DMS114 treated with DMSO at 0.1 percent for 48 hours (cell line): ENCODE measurements at regions not wholly inside any gene's neighbourhood (a gene's known extent, or its start where the extent isn't known, plus 50 kb on each side); places are given as distances from the start of the nearest gene placed in this dataset.

Source experiments
- DNase-seq: peaks from one replicate; lab custom pipeline; 2025; ENCODE audit not compliant: unreplicated experiment; lab: John Stamatoyannopoulos, UW

GRCh38 chr17:72487731-72488494, 367.1 kb downstream of the SOX9 start:
- no peak for DNase-seq

GRCh38 chr17:72488555-72489271, 367.9 kb downstream of the SOX9 start:
- DNase-seq: no peak

DNA sequence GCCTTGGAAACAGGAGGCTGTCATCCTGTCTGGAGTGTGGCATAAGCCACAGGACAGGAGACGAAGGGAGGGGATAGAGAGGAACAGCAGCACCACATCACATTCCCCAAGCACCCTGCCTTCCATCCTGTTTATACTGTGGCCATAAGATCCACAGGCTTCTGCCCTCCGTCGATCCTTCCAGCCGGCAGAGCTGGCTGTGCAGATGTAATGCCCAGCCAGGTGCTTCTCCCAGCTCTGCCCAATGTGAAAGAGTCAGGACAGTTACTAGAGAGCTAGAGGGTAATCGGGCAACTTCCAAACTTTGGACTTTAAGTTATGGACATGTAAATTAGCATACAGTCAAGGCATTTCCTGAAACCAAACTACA, 368.4 kb downstream of the SOX9 start:
- no peak for DNase-seq

DNA sequence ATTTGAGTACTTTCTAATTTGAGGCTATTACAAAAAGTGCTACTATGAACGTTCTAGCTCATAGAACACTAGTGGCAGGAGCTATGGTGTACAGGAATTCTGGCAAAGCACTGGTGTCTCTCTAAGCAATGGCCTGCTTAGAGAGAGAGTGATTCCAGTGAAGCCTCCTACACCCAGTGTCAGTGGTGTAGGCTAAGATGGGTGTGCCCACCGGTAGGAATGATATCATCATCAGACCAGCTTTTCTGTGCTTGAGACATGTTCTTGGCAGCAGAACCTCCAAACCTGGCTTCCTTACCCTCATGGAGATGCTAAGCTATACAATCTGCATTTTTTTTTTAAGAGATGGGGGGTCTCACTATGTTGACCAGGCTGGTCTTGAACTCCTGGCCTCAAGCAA, 370.3 kb downstream of the SOX9 start:
- no peak for DNase-seq

DNA sequence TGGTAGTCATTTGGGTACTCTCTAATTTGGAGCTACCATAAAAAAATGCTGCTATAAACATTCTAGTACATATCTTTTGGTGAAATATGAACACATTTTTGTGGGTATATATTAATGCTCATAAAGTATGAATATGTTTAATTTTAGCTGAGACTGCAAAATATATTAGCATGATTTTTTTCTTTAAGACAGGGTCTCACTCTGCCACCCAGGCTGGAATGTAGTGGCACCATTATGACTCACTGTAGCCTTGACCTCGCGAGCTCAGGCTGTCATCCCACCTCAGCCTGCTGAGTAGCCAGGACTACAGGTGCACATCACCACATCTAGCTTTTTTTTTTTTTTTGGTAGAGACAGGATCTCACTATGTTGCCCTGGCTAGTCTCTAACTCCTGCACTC, 371.7 kb downstream of the SOX9 start:
- DNase-seq: no peak

DNA sequence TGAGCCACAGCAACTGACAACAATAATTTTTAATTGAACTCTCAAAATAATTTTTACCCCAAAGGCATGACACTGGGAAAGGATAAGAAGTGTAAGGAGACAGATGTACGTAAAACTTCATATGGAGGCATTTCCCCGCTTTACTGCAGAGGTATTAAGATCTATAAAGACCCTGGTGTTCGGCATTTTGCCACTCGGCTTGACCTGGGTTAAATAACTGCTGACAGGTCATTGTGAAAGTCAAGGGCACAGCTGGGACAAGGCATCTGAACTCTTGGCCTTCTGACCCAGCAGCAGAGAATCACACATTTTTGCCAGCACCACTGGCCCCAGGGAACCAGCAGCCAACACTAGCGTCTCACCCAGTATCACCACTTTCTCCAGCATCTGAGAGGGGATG, 372.1 kb downstream of the SOX9 start:
- no peak for DNase-seq

DNA sequence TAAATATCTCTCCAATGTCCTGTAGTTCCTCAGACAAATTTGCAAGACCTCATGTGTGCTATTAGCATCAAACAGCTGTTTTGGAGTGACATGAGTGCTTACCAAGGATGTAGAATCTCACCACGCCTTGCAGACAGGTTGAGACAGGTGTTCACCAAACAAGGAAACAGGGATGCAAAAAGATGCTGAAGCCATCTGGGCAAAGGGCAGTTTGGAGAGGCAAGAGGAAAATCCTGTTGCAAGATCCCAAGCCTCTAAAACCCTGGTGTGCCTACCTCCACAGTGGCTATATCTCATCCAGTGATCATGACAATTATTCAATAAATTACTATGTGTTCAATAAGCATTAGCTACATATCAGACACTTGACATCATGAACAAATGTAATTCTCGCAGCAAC, 373.7 kb downstream of the SOX9 start:
- DNase-seq: no peak

- no peak for DNase-seq
Measured at GRCh38 chr17:72496461-72496860, 375.6 kb downstream of the SOX9 start.

GRCh38 chr17:72497915-72498314, 377.1 kb downstream of the SOX9 start:
- DNase-seq: no peak

GRCh38 chr17:72498364-72499210, 377.8 kb downstream of the SOX9 start:
- no peak for DNase-seq

- DNase-seq: no peak
Measured at GRCh38 chr17:72501404-72502370, 380.9 kb downstream of the SOX9 start.

GRCh38 chr17:72502371-72503341, 381.8 kb downstream of the SOX9 start:
- no peak for DNase-seq

DNA sequence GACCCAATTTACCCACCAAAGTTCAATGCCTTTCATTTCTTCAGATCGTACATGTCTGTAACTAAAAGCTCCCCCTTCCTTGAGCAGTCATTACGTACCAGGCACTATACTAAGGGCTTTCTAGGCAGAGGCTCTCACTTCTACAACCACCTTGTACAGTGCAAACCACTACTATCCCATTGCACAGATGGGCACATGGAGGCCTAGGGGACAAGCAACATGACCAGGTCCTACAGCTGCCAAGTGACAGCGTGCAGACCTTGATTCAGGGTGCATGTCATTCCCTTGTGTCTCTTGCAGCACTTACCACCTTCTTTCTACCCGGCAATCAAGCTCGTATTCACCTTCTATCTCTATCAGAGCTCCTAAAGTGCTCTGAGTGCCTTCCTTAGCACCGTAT, 382.7 kb downstream of the SOX9 start:
- no peak for DNase-seq

GRCh38 chr17:72504783-72505182, 384.0 kb downstream of the SOX9 start:
- no peak for DNase-seq

- no peak for DNase-seq
Measured at GRCh38 chr17:72506773-72507172, 386.0 kb downstream of the SOX9 start.

GRCh38 chr17:72507370-72507769, 386.6 kb downstream of the SOX9 start:
- DNase-seq: no peak

DNA sequence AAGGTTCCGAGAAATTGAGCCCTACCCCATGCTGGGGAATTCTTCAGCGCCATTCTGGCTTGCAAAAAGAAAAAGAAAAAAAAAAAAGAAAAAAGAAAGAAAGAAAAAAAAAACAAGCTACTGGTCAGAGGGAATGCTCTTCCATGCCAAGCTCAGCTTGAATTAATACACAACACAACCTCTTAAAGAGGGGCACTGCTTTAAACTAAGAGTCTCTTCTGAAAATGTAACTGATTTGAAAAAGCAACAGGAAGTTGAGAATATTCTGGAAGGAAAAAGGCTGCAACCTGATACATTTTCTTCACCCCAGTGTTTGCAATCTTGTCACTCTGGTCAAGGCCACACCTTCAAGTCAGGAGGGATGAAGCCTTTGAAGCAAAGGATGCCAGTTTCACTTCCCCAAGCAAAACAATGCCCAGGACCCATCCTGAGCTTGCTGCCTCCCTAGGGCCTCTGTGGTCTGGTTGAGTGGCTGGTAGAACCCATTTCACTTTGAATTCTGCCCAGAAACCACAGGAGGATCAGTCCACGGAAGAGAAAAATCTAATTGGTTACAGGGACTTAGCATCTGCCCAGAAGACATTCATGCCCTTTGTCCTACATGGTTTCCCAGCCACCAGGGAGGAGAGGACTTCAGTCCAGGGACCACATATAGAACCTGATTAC, 389.7 kb downstream of the SOX9 start:
- DNase-seq: no peak

- DNase-seq: no peak
Measured at GRCh38 chr17:72511242-72511641, 390.4 kb downstream of the SOX9 start.

DNA sequence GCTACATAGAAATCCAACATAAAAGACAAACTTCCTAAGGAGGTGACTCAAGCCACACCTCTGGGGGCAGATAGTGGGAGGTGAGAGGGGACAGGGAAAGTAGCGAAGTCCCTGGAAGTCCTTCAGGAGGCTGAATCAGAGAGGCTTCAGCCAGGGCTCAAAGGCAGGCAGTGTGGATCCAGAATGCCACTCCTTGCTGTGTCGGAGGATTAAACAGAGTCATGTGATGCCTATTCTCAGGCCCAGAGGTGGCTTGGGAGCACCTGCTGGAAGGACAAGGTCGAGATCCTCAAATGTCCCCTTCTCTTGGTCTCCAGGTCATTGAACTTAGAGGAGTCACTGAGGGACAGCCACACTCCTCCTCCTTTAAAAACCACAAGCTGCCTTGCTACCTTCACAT, 391.1 kb downstream of the SOX9 start:
- DNase-seq: no peak
